BE2C (cell line): ENCODE measurements at regions not wholly inside any gene's neighbourhood (a gene's known extent, or its start where the extent isn't known, plus 50 kb on each side); places are given as distances from the start of the nearest gene placed in this dataset.

ENCODE experiments used
- DNase-seq: peaks from one replicate; pipeline ENCODE4 v3.0.0-alpha.2; 2020
- H3K27me3 ChIP-seq: fragments of 250-450 bp; sonication (Bioruptor Pico); 2 replicates; pipeline ENCODE4 v1.5.1; 2020; ENCODE audit warnings: mild to moderate bottlenecking
- H3K36me3 ChIP-seq: fragments of 250-450 bp; sonication (Bioruptor Pico); 2 replicates; pipeline ENCODE4 v1.5.1; 2020; ENCODE audit warnings: mild to moderate bottlenecking
- H3K4me1 ChIP-seq: fragments of 250-450 bp; sonication (Bioruptor Pico); 2 replicates; pipeline ENCODE4 v1.5.1; 2020
- H3K4me3 ChIP-seq: 2 replicates; pipeline ENCODE4 v1.5.1; 2011; ENCODE audit warnings: low read depth, low read length
- H3K9me3 ChIP-seq: fragments of 250-450 bp; sonication (Bioruptor Pico); 2 replicates; pipeline ENCODE4 v1.5.1; 2020
- CTCF ChIP-seq: IDR thresholded peaks from 2 replicates; pipeline ENCODE4 v1.5.1; 2012; ENCODE audit warnings: mild to moderate bottlenecking, low read depth, low read length

GRCh38 chr4:131370846-131371245 lies 1778.2 kb upstream of the PCDH10 start:
- no peaks in the 10 kb centered on the region for H3K9me3 ChIP-seq
- peaks cover 2% of the 10 kb centered on the region; the same call in 1 of the 2 replicates for H3K4me1 ChIP-seq
- H3K27me3 ChIP-seq, result no peaks in the 10 kb centered on the region
- DNase-seq, result peak; percentile 45
- H3K36me3 ChIP-seq, result no peaks in the 10 kb centered on the region
- H3K4me3 ChIP-seq, result no peak overlapping the region
- TF ChIP-seq CTCF, result no peak

- TF ChIP-seq CTCF, result no peak
- DNase-seq, result no peak
- H3K27me3 ChIP-seq, result no peaks in the 10 kb centered on the region
Measured at GRCh38 chr4:131381055-131381454, 1768.0 kb upstream of the PCDH10 start.

GRCh38 chr4:131382839-131383238 lies 1766.3 kb upstream of the PCDH10 start:
- H3K4me3 ChIP-seq, result no peak overlapping the region
- H3K9me3 ChIP-seq, result no peaks in the 10 kb centered on the region
- no peak for TF ChIP-seq CTCF
- no peak for DNase-seq
- no peaks in the 10 kb centered on the region for H3K27me3 ChIP-seq
- H3K4me1 ChIP-seq, result no peaks in the 10 kb centered on the region
- no peaks in the 10 kb centered on the region for H3K36me3 ChIP-seq

More at GRCh38 chr4:131381055-131381454, 1768.0 kb upstream of the PCDH10 start:
- no peaks in the 10 kb centered on the region for H3K36me3 ChIP-seq
- no peaks in the 10 kb centered on the region for H3K4me1 ChIP-seq
- no peaks in the 10 kb centered on the region for H3K9me3 ChIP-seq
- no peak overlapping the region for H3K4me3 ChIP-seq

- Histone ChIP-seq H3K36me3 (no peaks in the 10 kb centered on the region), H3K9me3 (no peaks in the 10 kb centered on the region), H3K4me1 (no peaks in the 10 kb centered on the region), H3K27me3 (no peaks in the 10 kb centered on the region), H3K4me3 (no peak overlapping the region)
- DNase-seq, result no peak
- no peak for TF ChIP-seq CTCF
Measured at GRCh38 chr4:131388277-131388676, 1760.8 kb upstream of the PCDH10 start.

GRCh38 chr4:131408102-131408501 lies 1741.0 kb upstream of the PCDH10 start:
- Histone ChIP-seq H3K27me3 (no peaks in the 10 kb centered on the region), H3K4me1 (no peaks in the 10 kb centered on the region), H3K9me3 (no peaks in the 10 kb centered on the region; the same call in 1 of the 2 replicates), H3K4me3 (no peak overlapping the region), H3K36me3 (no peaks in the 10 kb centered on the region)
- no peak for DNase-seq
- TF ChIP-seq CTCF, result no peak

GRCh38 chr4:131411393-131411792 lies 1737.7 kb upstream of the PCDH10 start:
- DNase-seq, result no peak
- H3K27me3 ChIP-seq, result no peaks in the 10 kb centered on the region
- H3K9me3 ChIP-seq, result no peaks in the 10 kb centered on the region
- H3K4me3 ChIP-seq, result no peak overlapping the region
- TF ChIP-seq CTCF, result no peak
- no peaks in the 10 kb centered on the region for H3K36me3 ChIP-seq
- H3K4me1 ChIP-seq, result no peaks in the 10 kb centered on the region
